Endothelial cell of umbilical vein (primary cell): ENCODE measurements at regions not wholly inside any gene's neighbourhood (a gene's known extent, or its start where the extent isn't known, plus 50 kb on each side); places are given as distances from the start of the nearest gene placed in this dataset.

Experiments
- BruUV-seq: library from RNA; stranded (reverse); fragments of 400-500 nt; replicated peaks from 2 replicates; lab custom pipeline; 2021; lab: Mats Ljungman, UMichigan
- CTCF ChIA-PET: fragments of 300-600, 350-600 bp; sonication (Branson Sonifier 250); formaldehyde crosslinking; loops from one replicate; lab custom pipeline; 2021; ENCODE audit warnings: antibody characterized with exemption, inconsistent platforms; lab: Charles Lee
- POLR2A ChIA-PET: fragments of 300-600, 350-600 bp; sonication (Branson Sonifier 250); formaldehyde crosslinking; loops from one replicate; lab custom pipeline; 2021; ENCODE audit warnings: antibody characterized with exemption, inconsistent platforms; lab: Charles Lee
- DNase-seq: peaks from one replicate; pipeline ENCODE4 v3.0.0-alpha.2; 2011; ENCODE audit warnings: low read depth, low spot score
- FAIRE-seq: peaks from 2 replicates; lab custom pipeline; 2011; peaks lifted over from hg19 to GRCh38; lab: Jason Lieb, UNC
- H2AFZ ChIP-seq: 2 replicates; pipeline ENCODE4 v1.6.0; 2012; ENCODE audit warnings: low read depth, low read length, control low read depth, inconsistent platforms
- H3K27ac ChIP-seq: 2 replicates; pipeline ENCODE4 v1.5.1; 2011; ENCODE audit warnings: low read depth, mild to moderate bottlenecking, control low read depth, low read length, moderate library complexity; ENCODE audit not compliant: insufficient read depth
- H3K27me3 ChIP-seq, 2 experiments: 2 replicates each; pipeline versions ENCODE4 v1.6.0 to v1.6.1; 2011; ENCODE audit warnings: low read length in 2 of 2, mixed read lengths in 1 of 2; ENCODE audit not compliant: control insufficient read depth in 2 of 2, insufficient read depth in 2 of 2
- H3K36me3 ChIP-seq, 2 experiments: 2 replicates in 1 of 2; 3 replicates in 1 of 2; pipeline ENCODE4 v1.5.1; 2011; ENCODE audit warnings: low read length in 2 of 2, mild to moderate bottlenecking in 1 of 2, moderate library complexity in 1 of 2; ENCODE audit not compliant: control insufficient read depth in 2 of 2, insufficient read depth in 2 of 2; ENCODE audit errors: extremely low read depth in 1 of 2
- H3K4me1 ChIP-seq: 3 replicates; pipeline ENCODE4 v1.5.1; 2011; ENCODE audit warnings: mild to moderate bottlenecking, low read length; ENCODE audit not compliant: control insufficient read depth, insufficient read depth; ENCODE audit errors: extremely low read depth
- H3K4me2 ChIP-seq: 2 replicates; pipeline ENCODE4 v1.6.1; 2011; ENCODE audit warnings: low read length, control low read depth, mixed read lengths; ENCODE audit not compliant: insufficient read depth
- H3K4me3 ChIP-seq, 3 experiments: fragments of 200-600 bp in 1 of 3; sonication (generic), shearing (Covaris generic) in 1 of 3; replicated peaks in 1 of 3; 2 replicates each; pipeline ENCODE4 v1.5.1; 2011 to 2016; ENCODE audit warnings: control low read depth in 3 of 3, low read length in 3 of 3, mild to moderate bottlenecking in 2 of 3, inconsistent platforms in 1 of 3, low read depth in 1 of 3, moderate library complexity in 1 of 3; ENCODE audit not compliant: insufficient read depth in 1 of 3
- H3K79me2 ChIP-seq: 2 replicates; pipeline ENCODE4 v1.6.0; 2012; ENCODE audit warnings: low read length, inconsistent platforms; ENCODE audit not compliant: control insufficient read depth, insufficient read depth
- H3K9ac ChIP-seq: replicated peaks from 2 replicates; pipeline ENCODE3; 2011; ENCODE audit warnings: low read length, control low read depth; ENCODE audit not compliant: insufficient read depth; ENCODE audit errors: extremely low read depth
- H3K9me1 ChIP-seq: replicated peaks from 3 replicates; pipeline ENCODE4 v1.6.0; 2011; ENCODE audit warnings: mild to moderate bottlenecking, low read length; ENCODE audit not compliant: control insufficient read depth, insufficient read depth; ENCODE audit errors: extremely low read depth
- H3K9me3 ChIP-seq: replicated peaks from 2 replicates; pipeline ENCODE4 v1.5.1; 2012; ENCODE audit warnings: low read length, inconsistent platforms; ENCODE audit not compliant: control insufficient read depth, insufficient read depth
- H4K20me1 ChIP-seq: replicated peaks from 2 replicates; pipeline ENCODE3; 2011; ENCODE audit warnings: mild to moderate bottlenecking, low read length; ENCODE audit not compliant: control insufficient read depth, insufficient read depth; ENCODE audit errors: extremely low read depth
- CTCF ChIP-seq, 2 donors: IDR thresholded peaks; 1 replicate in 1 of 2; 2 replicates in 1 of 2; pipeline ENCODE4 v1.5.1; 2011; ENCODE audit warnings: low read length in 2 of 2, mild to moderate bottlenecking in 2 of 2, moderate library complexity in 2 of 2, control low read depth in 1 of 2, inconsistent platforms in 1 of 2, low read depth in 1 of 2; ENCODE audit not compliant: insufficient read depth in 1 of 2; ENCODE audit errors: extremely low read depth in 1 of 2
- EZH2 ChIP-seq: IDR thresholded peaks from 2 replicates; pipeline ENCODE4 v1.6.1; 2012; ENCODE audit warnings: borderline replicate concordance, low read depth, mild to moderate bottlenecking, moderate library complexity, low read length, inconsistent platforms; ENCODE audit not compliant: severe bottlenecking
- FOS ChIP-seq: IDR thresholded peaks from 2 replicates; pipeline ENCODE4 v1.6.1; 2011; ENCODE audit warnings: mild to moderate bottlenecking, low read length, moderate library complexity, borderline replicate concordance; ENCODE audit not compliant: insufficient read depth
- GATA2 ChIP-seq: IDR thresholded peaks from 2 replicates; pipeline ENCODE4 v1.7.0; 2011; ENCODE audit warnings: low read depth, mild to moderate bottlenecking, moderate library complexity, mixed read lengths, low read length; ENCODE audit not compliant: insufficient read length, insufficient read depth
- JUN ChIP-seq: IDR thresholded peaks from 2 replicates; pipeline ENCODE4 v1.6.1; 2011; ENCODE audit warnings: borderline replicate concordance, low read depth; ENCODE audit not compliant: insufficient read length, insufficient read depth
- MAX ChIP-seq: IDR thresholded peaks from 2 replicates; pipeline ENCODE4 v1.6.1; 2011; ENCODE audit not compliant: insufficient read depth, insufficient read length
- MYC ChIP-seq: IDR thresholded peaks from one replicate; pipeline ENCODE4 v1.6.1; 2011; ENCODE audit warnings: mild to moderate bottlenecking, low read depth, low read length
- POLR2A ChIP-seq: IDR thresholded peaks from 2 replicates; pipeline ENCODE4 v1.6.1; 2012; ENCODE audit warnings: low read depth, mild to moderate bottlenecking, control low read depth, low read length
- POLR2AphosphoS5 ChIP-seq: IDR thresholded peaks from 2 replicates; pipeline ENCODE4 v1.6.1; 2012; ENCODE audit warnings: low read depth, mild to moderate bottlenecking, control low read depth, low read length, moderate library complexity; ENCODE audit not compliant: insufficient read depth
- dilution Hi-C: fragments of 300-500 bp; cut with MboI; formaldehyde crosslinking; loops from one replicate; pipeline ENCODE4 v1.15.0; 2019; ENCODE audit warnings: low sequenced_read_pairs; ENCODE audit not compliant: extremely low pct_ligation_motif_present
- intact Hi-C: fragments of 100-400 bp; cut with micrococcal nuclease; formaldehyde crosslinking; loops from one replicate; pipeline ENCODE4 v1.10.0; 2022

- POLR2A ChIA-PET = no interaction called here
- BruUV-seq = no TSS peak
- Histone ChIP-seq H4K20me1 (no peaks in the 10 kb centered on the region), H3K9ac (no peak overlapping the region), H3K27me3 (no peaks in the 10 kb centered on the region), H3K4me2 (no peak overlapping the region), H3K4me1 (no peaks in the 10 kb centered on the region), H3K79me2 (no peaks in the 10 kb centered on the region), H3K36me3 (no peaks in the 10 kb centered on the region), H2AFZ (no peak overlapping the region), H3K9me1 (no peaks in the 10 kb centered on the region), H3K27ac (no peak overlapping the region), H3K9me3 (no peaks in the 10 kb centered on the region), H3K4me3 (no peak overlapping the region)
- DNase-seq (no peak), FAIRE-seq (no peak)
- CTCF ChIA-PET = no interaction called here
- intact Hi-C loops = no loop called here
- TF ChIP-seq POLR2A (no peak), MAX (no peak)
- dilution Hi-C loops = no loop called here
Measured at GRCh38 chr7:109806548-109806947, 1236.9 kb downstream of the DNAJB9 start.

GRCh38 chr7:109821156-109821555, 1251.5 kb downstream of the DNAJB9 start:
- Histone ChIP-seq H3K4me3 (no peak overlapping the region), H4K20me1 (no peaks in the 10 kb centered on the region), H3K36me3 (no peaks in the 10 kb centered on the region), H3K27me3 (no peaks in the 10 kb centered on the region), H3K4me1 (no peaks in the 10 kb centered on the region), H3K4me2 (no peak overlapping the region), H3K79me2 (no peaks in the 10 kb centered on the region), H3K9ac (no peak overlapping the region), H2AFZ (no peak overlapping the region), H3K9me3 (no peaks in the 10 kb centered on the region), H3K9me1 (no peaks in the 10 kb centered on the region), H3K27ac (no peak overlapping the region)
- no peak for DNase-seq
- intact Hi-C loops = no loop called here
- no peak for FAIRE-seq
- TF ChIP-seq POLR2AphosphoS5 (no peak), FOS (no peak), MAX (no peak), GATA2 (no peak), JUN (no peak), MYC (no peak), POLR2A (no peak), CTCF (IDR thresholded peaks at IDR 0.05; ENCODE audit: extremely low read depth in 1 of 2, insufficient read depth in 1 of 2, low read depth in 1 of 2, low read length in 2 of 2) (no peak), EZH2 (no peak)
- dilution Hi-C loops = no loop called here
- CTCF ChIA-PET = interaction anchor here (0.6 kb wide), 1 partner anchor 11 kb away, joined by 3 read pairs; no protein-coding TSS in a partner anchor
- POLR2A ChIA-PET = no interaction called here
- BruUV-seq = no TSS peak
